ENCODE measurements at regions not wholly inside any gene's neighbourhood (a gene's known extent, or its start where the extent isn't known, plus 50 kb on each side); places are given as distances from the start of the nearest gene placed in this dataset.

- DNase-seq: no peak
- Histone ChIP-seq H3K36me3 (no peaks in the 10 kb centered on the region), H3K27ac (no peak overlapping the region), H3K9me3 (no peaks in the 10 kb centered on the region), H3K27me3 (no peaks in the 10 kb centered on the region), H3K4me3 (no peak overlapping the region), H3K4me1 (peaks cover 0 to 10% (median 0%) of the 10 kb centered on the region in 4 donors)
- 89 to 95% (median 91%) methylated on average over 6 of the region's 6 CpGs for WGBS, 5 donors
- intact Hi-C loops (cut with DNase I; ENCODE audit: low total_unique reads): no loop called here
- TF ChIP-seq POLR2A (IDR thresholded peaks at IDR 0.05) (no peak), EP300 (IDR thresholded peaks at IDR 0.05) (no peak), POLR2AphosphoS5 (IDR thresholded peaks at IDR 0.05) (no peak), CTCF (IDR thresholded peaks at IDR 0.05) (no peak)
These were observed 503.9 kb downstream of the STIM2 start for GRCh38 chr4:27364509-27364908.

GRCh38 chr4:27366104-27366823 is 505.6 kb downstream of the STIM2 start:
- WGBS, 5 donors: 33 to 41% (median 38%) methylated on average over 2 of the region's 2 CpGs
- no peaks in the 10 kb centered on the region for H3K36me3 ChIP-seq
- TF ChIP-seq POLR2A (IDR thresholded peaks at IDR 0.05) (no peak), POLR2AphosphoS5 (IDR thresholded peaks at IDR 0.05) (no peak), CTCF (IDR thresholded peaks at IDR 0.05) (no peak), EP300 (IDR thresholded peaks at IDR 0.05) (no peak)
- H3K27me3 ChIP-seq: no peaks in the 10 kb centered on the region
- intact Hi-C loops (cut with DNase I; ENCODE audit: low total_unique reads): no loop called here
- H3K4me1 ChIP-seq: peaks cover 0 to 2% (median 0%) of the 10 kb centered on the region in 4 donors
- no peak overlapping the region for H3K27ac ChIP-seq
- no peaks in the 10 kb centered on the region for H3K9me3 ChIP-seq
- no peak for DNase-seq
- H3K4me3 ChIP-seq: no peak overlapping the region

GRCh38 chr4:27368781-27369180 is 508.1 kb downstream of the STIM2 start:
- intact Hi-C loops (cut with DNase I; ENCODE audit: low total_unique reads): no loop called here
- Histone ChIP-seq H3K27me3 (no peaks in the 10 kb centered on the region), H3K9me3 (no peaks in the 10 kb centered on the region), H3K27ac (no peak overlapping the region), H3K4me3 (no peak overlapping the region), H3K4me1 (no peaks in the 10 kb centered on the region), H3K36me3 (no peaks in the 10 kb centered on the region)
- TF ChIP-seq CTCF (IDR thresholded peaks at IDR 0.05): no peak
- no peak for TF ChIP-seq POLR2AphosphoS5 (IDR thresholded peaks at IDR 0.05)
- TF ChIP-seq EP300 (IDR thresholded peaks at IDR 0.05): no peak
- TF ChIP-seq POLR2A (IDR thresholded peaks at IDR 0.05): no peak
- WGBS, 5 donors: 65 to 83% (median 72%) methylated on average over 1 of the region's 1 CpG
- no peak for DNase-seq

- H3K9me3 ChIP-seq: no peaks in the 10 kb centered on the region
- no peaks in the 10 kb centered on the region for H3K27me3 ChIP-seq
- no peak overlapping the region for H3K4me3 ChIP-seq
- no peaks in the 10 kb centered on the region for H3K4me1 ChIP-seq
- no peak for DNase-seq
- TF ChIP-seq EP300 (IDR thresholded peaks at IDR 0.05) (no peak), POLR2AphosphoS5 (IDR thresholded peaks at IDR 0.05) (no peak), CTCF (IDR thresholded peaks at IDR 0.05) (no peak), POLR2A (IDR thresholded peaks at IDR 0.05) (no peak)
- H3K27ac ChIP-seq: no peak overlapping the region
- intact Hi-C loops (cut with DNase I; ENCODE audit: low total_unique reads): no loop called here
- no peaks in the 10 kb centered on the region for H3K36me3 ChIP-seq
- WGBS, 5 donors: 87 to 91% (median 88%) methylated on average over 4 of the region's 4 CpGs
These were observed 521.2 kb downstream of the STIM2 start for GRCh38 chr4:27381815-27382214.
